A673 (cell line): ENCODE measurements at regions not wholly inside any gene's neighbourhood (a gene's known extent, or its start where the extent isn't known, plus 50 kb on each side); places are given as distances from the start of the nearest gene placed in this dataset.

Source experiments
- EZH2 ChIP-seq: fragments of 200-600 bp; sonication (generic); IDR thresholded peaks from 2 replicates; pipeline ENCODE4 v1.6.1; 2017; ENCODE audit warnings: borderline replicate concordance, low read depth, mild to moderate bottlenecking, mixed read lengths, antibody characterized with exemption, low read length; ENCODE audit not compliant: poor library complexity, severe bottlenecking
- TF ChIP-seq, protein P1 (sequence below): fragments of 300-800, 200-600 bp; sonication (generic); conservative IDR thresholded peaks from 2 replicates; pipeline ENCODE4 v1.5.1; 2017; ENCODE audit warnings: low read depth, mild to moderate bottlenecking, antibody characterized with exemption, low read length, moderate library complexity, mixed read lengths

- TF ChIP-seq, protein P1, sequence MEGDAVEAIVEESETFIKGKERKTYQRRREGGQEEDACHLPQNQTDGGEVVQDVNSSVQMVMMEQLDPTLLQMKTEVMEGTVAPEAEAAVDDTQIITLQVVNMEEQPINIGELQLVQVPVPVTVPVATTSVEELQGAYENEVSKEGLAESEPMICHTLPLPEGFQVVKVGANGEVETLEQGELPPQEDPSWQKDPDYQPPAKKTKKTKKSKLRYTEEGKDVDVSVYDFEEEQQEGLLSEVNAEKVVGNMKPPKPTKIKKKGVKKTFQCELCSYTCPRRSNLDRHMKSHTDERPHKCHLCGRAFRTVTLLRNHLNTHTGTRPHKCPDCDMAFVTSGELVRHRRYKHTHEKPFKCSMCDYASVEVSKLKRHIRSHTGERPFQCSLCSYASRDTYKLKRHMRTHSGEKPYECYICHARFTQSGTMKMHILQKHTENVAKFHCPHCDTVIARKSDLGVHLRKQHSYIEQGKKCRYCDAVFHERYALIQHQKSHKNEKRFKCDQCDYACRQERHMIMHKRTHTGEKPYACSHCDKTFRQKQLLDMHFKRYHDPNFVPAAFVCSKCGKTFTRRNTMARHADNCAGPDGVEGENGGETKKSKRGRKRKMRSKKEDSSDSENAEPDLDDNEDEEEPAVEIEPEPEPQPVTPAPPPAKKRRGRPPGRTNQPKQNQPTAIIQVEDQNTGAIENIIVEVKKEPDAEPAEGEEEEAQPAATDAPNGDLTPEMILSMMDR = no peak
- TF ChIP-seq EZH2 = no peak
Measured at GRCh38 chr10:121664671-121665070, 66.4 kb upstream of the FGFR2 start.
